T-helper 1 cell treated with Interleukin-12 subunit alpha and Interleukin-12 subunit beta and Interleukin-4 antibody, amounts not matched to agents 30 μg/mL and 1 μg/mL, for 36 hours (primary cell): ENCODE measurements at regions not wholly inside any gene's neighbourhood (a gene's known extent, or its start where the extent isn't known, plus 50 kb on each side); places are given as distances from the start of the nearest gene placed in this dataset.

ENCODE experiments used
- H3K27ac Mint-ChIP-seq: one replicate; pipeline ENCODE4 v1.8.0; 2021; ENCODE audit warnings: mild to moderate bottlenecking, mixed read lengths
- H3K27me3 Mint-ChIP-seq: one replicate; pipeline ENCODE4 v1.8.0; 2021; ENCODE audit warnings: low read depth, mixed read lengths
- H3K36me3 Mint-ChIP-seq: one replicate; pipeline ENCODE4 v1.8.0; 2021; ENCODE audit warnings: low read depth, mixed read lengths
- H3K4me1 Mint-ChIP-seq: one replicate; pipeline ENCODE4 v1.8.0; 2021; ENCODE audit warnings: low read depth, mixed read lengths
- H3K4me3 Mint-ChIP-seq: one replicate; pipeline ENCODE4 v1.8.0; 2021; ENCODE audit warnings: mild to moderate bottlenecking, moderate library complexity, mixed read lengths
- H3K9me3 Mint-ChIP-seq: one replicate; pipeline ENCODE4 v1.8.0; 2021; ENCODE audit warnings: mixed read lengths

- Mint-ChIP-seq H3K27me3 (peaks cover 4% of the 10 kb centered on the region), H3K4me1 (no peaks in the 10 kb centered on the region), H3K4me3 (no peak overlapping the region), H3K9me3 (peaks cover 3% of the 10 kb centered on the region), H3K36me3 (no peaks in the 10 kb centered on the region), H3K27ac (no peak overlapping the region)
These were observed 64.3 kb upstream of the TMEM106B start for GRCh38 chr7:12146813-12147212.

GRCh38 chr7:12152196-12152918, 58.7 kb upstream of the TMEM106B start:
- no peak overlapping the region for H3K27ac Mint-ChIP-seq
- H3K4me1 Mint-ChIP-seq = no peaks in the 10 kb centered on the region
- no peaks in the 10 kb centered on the region for H3K9me3 Mint-ChIP-seq
- H3K27me3 Mint-ChIP-seq = peaks cover 6% of the 10 kb centered on the region
- H3K36me3 Mint-ChIP-seq = no peaks in the 10 kb centered on the region
- no peak overlapping the region for H3K4me3 Mint-ChIP-seq

DNA sequence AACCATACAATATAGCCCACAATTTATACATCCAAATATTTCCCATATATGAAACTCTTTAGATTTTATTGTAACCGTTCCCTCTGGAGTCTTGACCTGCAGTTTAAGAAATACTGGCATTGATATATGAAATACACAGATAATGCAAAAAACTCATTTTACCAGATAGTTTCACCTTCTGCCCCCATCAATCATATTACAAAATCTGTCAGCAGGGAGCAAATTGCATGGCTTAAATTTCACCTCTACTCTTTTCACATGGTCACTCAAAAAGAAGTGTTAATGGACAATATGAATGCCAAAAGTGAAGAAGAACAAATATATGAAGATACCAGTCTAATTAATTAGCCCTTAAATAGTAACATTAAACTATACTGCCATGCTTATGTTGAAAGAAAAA, 57.0 kb upstream of the TMEM106B start:
- no peak overlapping the region for H3K27ac Mint-ChIP-seq

DNA sequence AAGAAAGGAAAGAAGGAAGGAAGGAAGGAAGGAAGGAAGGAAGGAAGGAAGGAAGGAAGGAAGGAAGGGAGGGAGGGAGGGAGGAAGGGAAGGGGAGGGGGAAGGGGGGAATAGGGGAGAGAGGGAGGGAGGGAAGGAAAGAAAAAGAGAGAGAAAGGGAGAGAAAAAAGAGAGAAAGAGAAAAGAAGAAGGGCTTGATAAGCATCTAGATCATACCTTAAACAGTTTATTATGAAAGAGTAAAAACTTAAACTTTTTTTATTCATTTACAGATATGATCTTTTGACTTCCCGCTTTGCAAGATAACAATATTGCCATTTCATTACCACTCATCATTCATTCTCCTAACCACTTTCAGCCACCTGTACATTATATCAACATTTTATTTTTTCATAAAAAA, 53.6 kb upstream of the TMEM106B start:
- Mint-ChIP-seq H3K4me1 (peaks cover 2% of the 10 kb centered on the region), H3K27ac (no peak overlapping the region), H3K9me3 (no peaks in the 10 kb centered on the region)

More for the DNA sequence above, 57.0 kb upstream of the TMEM106B start:
- H3K9me3 Mint-ChIP-seq = no peaks in the 10 kb centered on the region
- no peaks in the 10 kb centered on the region for H3K36me3 Mint-ChIP-seq
- peaks cover 6% of the 10 kb centered on the region for H3K27me3 Mint-ChIP-seq
- H3K4me3 Mint-ChIP-seq = no peak overlapping the region
- no peaks in the 10 kb centered on the region for H3K4me1 Mint-ChIP-seq

GRCh38 chr7:12158334-12159060, 52.6 kb upstream of the TMEM106B start:
- H3K27me3 Mint-ChIP-seq = peaks cover 6% of the 10 kb centered on the region
- no peaks in the 10 kb centered on the region for H3K9me3 Mint-ChIP-seq
- H3K27ac Mint-ChIP-seq = no peak overlapping the region
- no peaks in the 10 kb centered on the region for H3K36me3 Mint-ChIP-seq
- H3K4me1 Mint-ChIP-seq = peaks cover 2% of the 10 kb centered on the region
- H3K4me3 Mint-ChIP-seq = no peak overlapping the region

More for the DNA sequence above, 53.6 kb upstream of the TMEM106B start:
- Mint-ChIP-seq H3K4me3 (no peak overlapping the region), H3K27me3 (peaks cover 10% of the 10 kb centered on the region), H3K36me3 (no peaks in the 10 kb centered on the region)

GRCh38 chr7:12161146-12161545, 49.9 kb upstream of the TMEM106B start:
- H3K9me3 Mint-ChIP-seq = peaks cover 16% of the 10 kb centered on the region
- no peaks in the 10 kb centered on the region for H3K36me3 Mint-ChIP-seq
- no peak overlapping the region for H3K27ac Mint-ChIP-seq
- peaks cover 6% of the 10 kb centered on the region for H3K27me3 Mint-ChIP-seq
- peaks cover 2% of the 10 kb centered on the region for H3K4me1 Mint-ChIP-seq
- no peak overlapping the region for H3K4me3 Mint-ChIP-seq
